ENCODE measurements at regions not wholly inside any gene's neighbourhood (a gene's known extent, or its start where the extent isn't known, plus 50 kb on each side); places are given as distances from the start of the nearest gene placed in this dataset.

- no peak overlapping the region for H3K9ac ChIP-seq (ENCODE audit: extremely low read depth, low read length, poor library complexity, severe bottlenecking)
- Mint-ChIP-seq H3K36me3 (ENCODE audit: low read depth) (no peaks in the 10 kb centered on the region), H3K4me1 (peaks cover 26% of the 10 kb centered on the region), H3K27ac (no peak overlapping the region), H3K9me3 (peaks cover 24% of the 10 kb centered on the region), H3K27me3 (ENCODE audit: insufficient read depth) (peaks cover 7% of the 10 kb centered on the region), H3K4me3 (no peak overlapping the region)
- H3K4me1 ChIP-seq (ENCODE audit: control insufficient read depth, insufficient read depth, low read length) = peaks cover 8% of the 10 kb centered on the region
- H3K27ac ChIP-seq (ENCODE audit: low read depth, low read length) = no peak overlapping the region
- no peaks in the 10 kb centered on the region for H3K36me3 ChIP-seq (ENCODE audit: control insufficient read depth, insufficient read depth, low read length)
- H3K27me3 ChIP-seq (ENCODE audit: control insufficient read depth, insufficient read depth, low read length, poor library complexity, severe bottlenecking) = no peaks in the 10 kb centered on the region
- H3K9me3 ChIP-seq (ENCODE audit: control insufficient read depth, low read length) = peaks cover 28% of the 10 kb centered on the region
- no peak for DNase-seq
- 89 to 90% methylated on average over 5 to 6 of the region's 7 CpGs for WGBS, 2 experiments (ENCODE audit: insufficient coverage in 1 of 2, insufficient read length in 1 of 2)
- no peak overlapping the region for H3K4me3 ChIP-seq (ENCODE audit: low read length)
- no peak for TF ChIP-seq CTCF (conservative IDR thresholded peaks at IDR 0.05)
These were observed 119.7 kb downstream of the AQP9 start for GRCh38 chr15:58257776-58258325.

- H3K27me3 Mint-ChIP-seq (ENCODE audit: insufficient read depth) = peaks cover 7% of the 10 kb centered on the region
- Histone ChIP-seq H3K27ac (ENCODE audit: low read depth, low read length) (no peak overlapping the region), H3K4me3 (ENCODE audit: low read length) (no peak overlapping the region), H3K9me3 (ENCODE audit: control insufficient read depth, low read length) (peaks cover 28% of the 10 kb centered on the region), H3K4me1 (ENCODE audit: control insufficient read depth, insufficient read depth, low read length) (peaks cover 5% of the 10 kb centered on the region), H3K27me3 (ENCODE audit: control insufficient read depth, insufficient read depth, low read length, poor library complexity, severe bottlenecking) (no peaks in the 10 kb centered on the region), H3K9ac (ENCODE audit: extremely low read depth, low read length, poor library complexity, severe bottlenecking) (no peak overlapping the region), H3K36me3 (ENCODE audit: control insufficient read depth, insufficient read depth, low read length) (no peaks in the 10 kb centered on the region)
- H3K4me1 Mint-ChIP-seq = peaks cover 21% of the 10 kb centered on the region
- no peak for TF ChIP-seq CTCF (conservative IDR thresholded peaks at IDR 0.05)
- H3K4me3 Mint-ChIP-seq = no peak overlapping the region
- H3K27ac Mint-ChIP-seq = no peak overlapping the region
- no peaks in the 10 kb centered on the region for H3K36me3 Mint-ChIP-seq (ENCODE audit: low read depth)
- no peak for DNase-seq
- 92 to 100% methylated on average over 2 to 6 of the region's 7 CpGs for WGBS, 2 experiments (ENCODE audit: insufficient coverage in 1 of 2, insufficient read length in 1 of 2)
- peaks cover 24% of the 10 kb centered on the region for H3K9me3 Mint-ChIP-seq
These were observed 120.5 kb downstream of the AQP9 start for GRCh38 chr15:58258501-58259292.

- Histone ChIP-seq H3K27ac (ENCODE audit: low read depth, low read length) (no peak overlapping the region), H3K36me3 (ENCODE audit: control insufficient read depth, insufficient read depth, low read length) (no peaks in the 10 kb centered on the region), H3K4me1 (ENCODE audit: control insufficient read depth, insufficient read depth, low read length) (no peaks in the 10 kb centered on the region), H3K9ac (ENCODE audit: extremely low read depth, low read length, poor library complexity, severe bottlenecking) (no peak overlapping the region), H3K27me3 (ENCODE audit: control insufficient read depth, insufficient read depth, low read length, poor library complexity, severe bottlenecking) (no peaks in the 10 kb centered on the region), H3K4me3 (ENCODE audit: low read length) (no peak overlapping the region), H3K9me3 (ENCODE audit: control insufficient read depth, low read length) (peaks cover 18% of the 10 kb centered on the region)
- Mint-ChIP-seq H3K9me3 (peaks cover 19% of the 10 kb centered on the region), H3K4me3 (no peak overlapping the region), H3K4me1 (peaks cover 24% of the 10 kb centered on the region), H3K27me3 (ENCODE audit: insufficient read depth) (peaks cover 7% of the 10 kb centered on the region), H3K36me3 (ENCODE audit: low read depth) (no peaks in the 10 kb centered on the region), H3K27ac (peak overlapping the region; percentile 52)
- TF ChIP-seq CTCF (conservative IDR thresholded peaks at IDR 0.05) = no peak
- DNase-seq = peak; percentile 65
- WGBS, 2 experiments (ENCODE audit: insufficient coverage in 1 of 2, insufficient read length in 1 of 2) = 46 to 48% methylated on average over 5 to 6 of the region's 6 CpGs
These were observed 122.1 kb downstream of the AQP9 start for GRCh38 chr15:58260205-58260724.

Data from endodermal cell (in vitro differentiated cells).